Pancreas (tissue), 10 donors: ENCODE measurements at regions not wholly inside any gene's neighbourhood (a gene's known extent, or its start where the extent isn't known, plus 50 kb on each side); places are given as distances from the start of the nearest gene placed in this dataset.

Source experiments
- ATAC-seq, 4 donors: fragments of 200-7000 bp; cut with Tn5 transposase; one replicate each; pipeline versions ENCODE4 v1.8.0 to v1.9.1; 2020; ENCODE audit warnings: mild to moderate bottlenecking in 4 of 4, moderate library complexity in 4 of 4
- DNase-seq, 6 donors: peaks; one replicate each; pipeline ENCODE4 v3.0.0-alpha.2; 2020
- FAIRE-seq: peaks from 2 replicates; lab custom pipeline; 2012; peaks lifted over from hg19 to GRCh38; lab: Jason Lieb, UNC
- H3K27ac ChIP-seq, 4 donors: fragments of 200-600 bp; sonication (generic); 1 replicate in 3 of 4; 2 replicates in 1 of 4; pipeline versions ENCODE4 v1.5.0 to v1.8.0; 2020
- H3K27me3 ChIP-seq, 4 donors: fragments of 200-600 bp; one replicate each; pipeline ENCODE4 v1.8.0; 2021
- H3K36me3 ChIP-seq, 3 donors: fragments of 200-600 bp; sonication (generic) in 1 of 3; one replicate each; pipeline versions ENCODE4 v1.5.0 to v1.8.0; 2020 to 2021
- H3K4me1 ChIP-seq, 3 donors: fragments of 200-600 bp; one replicate each; pipeline ENCODE4 v1.8.0; 2021
- H3K4me3 ChIP-seq, 4 donors: fragments of 200-600 bp; sonication (generic) in 2 of 4; one replicate each; pipeline versions ENCODE4 v1.5.0 to v1.8.0; 2020 to 2021
- H3K9me3 ChIP-seq, 4 donors: fragments of 200-600 bp; one replicate each; pipeline ENCODE4 v1.8.0; 2021
- WGBS, 2 donors: extraction: QIAGEN DNeasy Blood & Tissue Kit; methylation state at CpG; one replicate each; pipeline ENCODE4 v1.1.7; 2013; 5-methylcytosine and 5-hydroxymethylcytosine counted together
- intact Hi-C, 3 donors: fragments of 100-400 bp; cut with DNase I; formaldehyde crosslinking; loops; one replicate each; pipeline versions ENCODE4 v1.11.1 to v1.14.2; 2022
- TF ChIP-seq, protein P1 (sequence below), 4 donors: fragments of 200-600 bp; sonication (generic) in 3 of 4; IDR thresholded peaks; one replicate each; pipeline versions ENCODE4 v1.5.0 to v1.8.0; 2021; ENCODE audit warnings: antibody characterized with exemption in 4 of 4
- donor health status: healthy with polysubstance abuse.
- donor health status: DM: no; HTN: no; CAD: no; lungs with moderate emphysema.
- donor health status: DM: no; HTN: no; CAD: no.
- donor health status: control.
- donor health status: control.
- donor health status: Bipolar disorder and iron deficiency.
- donor health status: DM: yes; HTN: yes; CAD: no.
- donor health status: DM: no; HTN: no; CAD: no.
- donor health status: DM: no; HTN: no; CAD: no.
- donor health status: DM: yes; HTN: yes; CAD: no.

DNA sequence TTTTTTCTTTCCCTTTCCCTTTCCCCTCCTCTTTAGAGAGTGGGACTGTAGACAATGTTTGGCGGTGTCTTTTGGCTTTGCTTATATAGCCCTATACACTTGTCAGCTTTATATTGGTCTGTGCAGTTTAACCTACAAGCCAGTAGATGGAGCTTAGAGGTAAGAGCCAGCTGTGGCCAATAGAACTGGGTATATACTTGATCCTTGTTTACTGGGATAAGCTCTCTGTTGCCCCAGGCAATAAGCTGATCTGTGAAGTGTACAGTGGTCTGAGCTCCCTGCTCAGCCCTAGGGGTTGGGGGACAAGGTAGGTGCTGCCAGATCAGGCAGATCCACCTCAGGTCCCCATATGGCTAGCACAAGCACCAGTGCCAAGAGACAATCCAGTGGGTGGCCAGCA is 434.1 kb downstream of the NOVA1 start:
- no peaks in the 10 kb centered on the region for H3K36me3 ChIP-seq
- TF ChIP-seq, protein P1, sequence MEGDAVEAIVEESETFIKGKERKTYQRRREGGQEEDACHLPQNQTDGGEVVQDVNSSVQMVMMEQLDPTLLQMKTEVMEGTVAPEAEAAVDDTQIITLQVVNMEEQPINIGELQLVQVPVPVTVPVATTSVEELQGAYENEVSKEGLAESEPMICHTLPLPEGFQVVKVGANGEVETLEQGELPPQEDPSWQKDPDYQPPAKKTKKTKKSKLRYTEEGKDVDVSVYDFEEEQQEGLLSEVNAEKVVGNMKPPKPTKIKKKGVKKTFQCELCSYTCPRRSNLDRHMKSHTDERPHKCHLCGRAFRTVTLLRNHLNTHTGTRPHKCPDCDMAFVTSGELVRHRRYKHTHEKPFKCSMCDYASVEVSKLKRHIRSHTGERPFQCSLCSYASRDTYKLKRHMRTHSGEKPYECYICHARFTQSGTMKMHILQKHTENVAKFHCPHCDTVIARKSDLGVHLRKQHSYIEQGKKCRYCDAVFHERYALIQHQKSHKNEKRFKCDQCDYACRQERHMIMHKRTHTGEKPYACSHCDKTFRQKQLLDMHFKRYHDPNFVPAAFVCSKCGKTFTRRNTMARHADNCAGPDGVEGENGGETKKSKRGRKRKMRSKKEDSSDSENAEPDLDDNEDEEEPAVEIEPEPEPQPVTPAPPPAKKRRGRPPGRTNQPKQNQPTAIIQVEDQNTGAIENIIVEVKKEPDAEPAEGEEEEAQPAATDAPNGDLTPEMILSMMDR (IDR thresholded peaks at IDR 0.05): peak in 1 of 4 donors; percentile 16
- H3K27ac ChIP-seq: no peak overlapping the region
- DNase-seq (peak in 1 of 6 donors; percentile 11), FAIRE-seq (no peak), ATAC-seq (peak in 3 of 4 donors; percentile 62 to 67 (median 66))
- intact Hi-C loops: no loop called here
- 44 to 56% methylated on average over 1 of the region's 1 CpG for WGBS, 2 donors
- no peaks in the 10 kb centered on the region for H3K9me3 ChIP-seq
- no peak overlapping the region for H3K4me3 ChIP-seq
- no peaks in the 10 kb centered on the region for H3K4me1 ChIP-seq
- no peaks in the 10 kb centered on the region for H3K27me3 ChIP-seq

DNA sequence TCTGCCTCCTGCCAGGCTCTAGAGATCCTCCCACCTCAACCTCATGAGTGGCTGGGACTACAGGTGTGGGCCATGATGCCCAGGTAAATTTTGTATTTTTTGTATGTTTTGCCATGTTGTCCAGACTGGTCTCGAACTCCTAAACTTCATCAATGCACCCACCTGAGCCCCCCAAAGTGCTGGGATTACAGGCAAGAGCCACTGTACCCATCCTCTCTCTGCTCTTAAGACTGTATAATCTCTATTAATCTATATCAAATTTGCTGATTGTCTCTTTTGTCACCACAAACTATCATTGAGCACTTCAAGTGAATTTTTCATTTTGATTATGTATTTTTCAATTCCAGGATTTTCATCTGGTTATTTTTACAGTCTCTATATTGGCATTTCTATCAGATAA is 440.3 kb downstream of the NOVA1 start:
- TF ChIP-seq, protein P1 (IDR thresholded peaks at IDR 0.05): no peak
- Histone ChIP-seq H3K36me3 (no peaks in the 10 kb centered on the region), H3K4me1 (no peaks in the 10 kb centered on the region), H3K9me3 (no peaks in the 10 kb centered on the region), H3K27ac (no peak overlapping the region), H3K4me3 (no peak overlapping the region), H3K27me3 (no peaks in the 10 kb centered on the region)
- intact Hi-C loops: no loop called here
- ATAC-seq (no peak), FAIRE-seq (no peak), DNase-seq (no peak)
- 35 to 38% methylated on average over 1 of the region's 1 CpG for WGBS, 2 donors

DNA sequence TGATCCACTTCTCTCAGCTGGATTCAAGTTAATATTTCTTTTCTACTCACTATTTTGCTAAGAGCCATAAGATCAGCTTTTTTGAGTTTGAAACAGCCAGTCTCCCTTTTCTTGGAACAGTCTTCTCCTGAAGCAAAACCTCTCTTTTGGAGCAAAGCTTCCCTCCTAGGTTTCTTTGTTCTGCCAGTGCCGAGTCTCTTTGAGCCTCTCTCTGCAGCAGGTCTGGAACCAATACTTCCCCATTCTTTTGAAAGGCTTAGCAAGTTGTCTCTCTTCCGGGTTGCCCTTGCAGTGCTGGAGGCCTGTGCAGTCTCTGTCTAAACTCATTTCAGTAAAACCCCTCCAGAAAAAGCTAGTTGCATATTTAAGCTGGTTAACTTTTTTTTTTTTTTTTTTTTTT is 454.8 kb downstream of the NOVA1 start:
- Histone ChIP-seq H3K9me3 (no peaks in the 10 kb centered on the region), H3K27me3 (no peaks in the 10 kb centered on the region), H3K27ac (no peak overlapping the region), H3K4me1 (no peaks in the 10 kb centered on the region), H3K4me3 (no peak overlapping the region), H3K36me3 (no peaks in the 10 kb centered on the region)
- intact Hi-C loops: no loop called here
- ATAC-seq (no peak), FAIRE-seq (no peak), DNase-seq (no peak)
- TF ChIP-seq, protein P1 (IDR thresholded peaks at IDR 0.05): no peak
- 44 to 55% methylated on average over 2 of the region's 2 CpGs for WGBS, 2 donors

DNA sequence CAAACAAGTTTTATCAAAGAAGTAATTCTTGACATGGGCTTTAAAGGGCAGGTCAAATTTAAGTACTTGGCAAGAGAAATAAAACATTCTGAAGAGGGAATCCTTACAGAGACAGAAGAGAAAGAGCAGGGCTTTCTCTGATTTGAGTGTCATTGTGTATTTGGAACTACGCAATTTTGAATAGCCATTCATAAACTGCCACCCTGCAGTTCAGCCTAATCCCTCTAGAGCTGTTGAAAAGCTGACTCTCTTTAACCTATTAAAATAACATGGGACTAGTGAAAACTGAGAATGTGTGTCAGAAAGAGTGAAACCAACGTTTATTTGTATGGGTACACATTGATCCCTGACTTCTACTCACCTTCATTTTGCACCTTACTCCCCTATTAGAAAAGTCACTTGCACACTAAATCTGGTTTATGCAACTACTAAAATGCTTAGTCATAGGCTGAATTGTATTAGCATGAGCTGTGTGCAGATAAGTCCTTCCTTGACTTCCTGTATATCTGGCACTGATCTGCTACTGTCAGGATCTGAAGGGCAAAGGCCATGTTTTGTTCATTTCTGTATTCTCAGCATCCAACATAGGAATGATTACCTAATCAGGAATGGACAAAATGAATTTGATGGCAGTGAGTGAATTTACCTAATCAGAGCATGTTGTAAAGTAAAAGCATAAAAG is 458.9 kb downstream of the NOVA1 start:
- no peaks in the 10 kb centered on the region for H3K4me1 ChIP-seq
- WGBS, 2 donors: 42 to 44% methylated on average over 2 of the region's 2 CpGs
- DNase-seq: no peak
- no peak overlapping the region for H3K27ac ChIP-seq
- FAIRE-seq: no peak
- peak in 1 of 4 donors; percentile 44 for ATAC-seq
- intact Hi-C loops: no loop called here
- H3K9me3 ChIP-seq: no peaks in the 10 kb centered on the region
- H3K36me3 ChIP-seq: no peaks in the 10 kb centered on the region
- TF ChIP-seq, protein P1 (IDR thresholded peaks at IDR 0.05): no peak
- no peaks in the 10 kb centered on the region for H3K27me3 ChIP-seq
- H3K4me3 ChIP-seq: no peak overlapping the region

DNA sequence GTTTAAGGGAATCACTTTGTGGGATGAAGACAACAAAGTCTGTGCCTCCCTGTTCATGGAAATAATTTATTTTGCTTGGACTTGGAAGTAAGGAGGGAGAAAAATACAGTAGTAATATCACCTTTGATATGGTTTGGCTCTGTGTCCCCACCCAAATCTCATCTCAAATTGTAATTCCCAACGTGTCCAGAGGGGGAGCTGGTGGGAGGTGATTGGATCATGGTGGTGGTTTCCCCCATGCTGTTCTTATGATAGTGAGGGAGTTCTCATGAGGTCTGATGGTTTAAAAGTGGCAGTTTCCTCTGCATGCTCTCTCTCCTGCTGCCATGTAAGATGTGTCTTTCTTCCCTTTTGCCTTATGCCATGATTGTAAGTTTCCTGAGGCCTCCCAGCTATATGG is 460.7 kb downstream of the NOVA1 start:
- Histone ChIP-seq H3K36me3 (no peaks in the 10 kb centered on the region), H3K4me1 (no peaks in the 10 kb centered on the region), H3K27ac (no peak overlapping the region), H3K9me3 (no peaks in the 10 kb centered on the region), H3K4me3 (no peak overlapping the region), H3K27me3 (no peaks in the 10 kb centered on the region)
- no peak for FAIRE-seq
- TF ChIP-seq, protein P1 (IDR thresholded peaks at IDR 0.05): no peak
- no peak for ATAC-seq
- DNase-seq: no peak
- intact Hi-C loops: no loop called here
- WGBS, 2 donors: 18 to 24% methylated on average over 1 of the region's 1 CpG
